NCI-H1048 (cell line): ENCODE measurements at regions not wholly inside any gene's neighbourhood (a gene's known extent, or its start where the extent isn't known, plus 50 kb on each side); places are given as distances from the start of the nearest gene placed in this dataset.
"Not testable (repeated sequence)": the region's sequence is repeated elsewhere in the genome, so short reads cannot be mapped to it uniquely, and the experiment has no call there.

Experiments
- DNase-seq: peaks from one replicate; lab custom pipeline; 2025; lab: John Stamatoyannopoulos, UW

- no peak for DNase-seq
Measured at GRCh38 chr14:43306053-43306452, 1201.0 kb downstream of the FSCB start.

- DNase-seq, result no peak
Measured at GRCh38 chr14:43297794-43298193, 1209.3 kb downstream of the FSCB start.

GRCh38 chr14:43296061-43296460 is 1211.0 kb downstream of the FSCB start:
- DNase-seq, result not testable (repeated sequence)

- DNase-seq, result no peak
Measured at GRCh38 chr14:43285575-43285974, 1221.5 kb downstream of the FSCB start.

GRCh38 chr14:43260056-43260455 is 1247.0 kb downstream of the FSCB start:
- no peak for DNase-seq

GRCh38 chr14:43258396-43258795 is 1248.7 kb downstream of the FSCB start:
- DNase-seq, result no peak

- DNase-seq, result not testable (repeated sequence)
Measured at GRCh38 chr14:43256996-43257395, 1250.1 kb downstream of the FSCB start.

GRCh38 chr14:43252866-43253265 is 1254.2 kb downstream of the FSCB start:
- DNase-seq, result no peak

- no peak for DNase-seq
Measured at GRCh38 chr14:43249591-43249990, 1257.5 kb downstream of the FSCB start.

- DNase-seq, result peak; percentile 67
Measured at GRCh38 chr14:43249116-43249515, 1258.0 kb downstream of the FSCB start.

GRCh38 chr14:43247877-43248276 is 1259.2 kb downstream of the FSCB start:
- DNase-seq, result no peak

GRCh38 chr14:43244142-43244625 is 1262.9 kb downstream of the FSCB start:
- DNase-seq, result no peak

GRCh38 chr14:43243168-43243567 is 1263.9 kb downstream of the FSCB start:
- no peak for DNase-seq

- DNase-seq, result no peak
Measured at GRCh38 chr14:43232261-43232660, 1274.8 kb downstream of the FSCB start.

GRCh38 chr14:43215524-43215923 is 1291.6 kb downstream of the FSCB start:
- no peak for DNase-seq

GRCh38 chr14:43207189-43207588 is 1299.9 kb downstream of the FSCB start:
- DNase-seq, result no peak

GRCh38 chr14:43204816-43205215 is 1302.3 kb downstream of the FSCB start:
- no peak for DNase-seq

- no peak for DNase-seq
Measured at GRCh38 chr14:43200519-43200918, 1306.6 kb downstream of the FSCB start.

- DNase-seq, result no peak
Measured at GRCh38 chr14:43198465-43198864, 1308.6 kb downstream of the FSCB start.

- no peak for DNase-seq
Measured at GRCh38 chr14:43184540-43184939, 1322.5 kb downstream of the FSCB start.

- no peak for DNase-seq
Measured at GRCh38 chr14:43183916-43184315, 1323.2 kb downstream of the FSCB start.

- DNase-seq, result no peak
Measured at GRCh38 chr14:43175896-43176295, 1331.2 kb downstream of the FSCB start.

- DNase-seq, result no peak
Measured at GRCh38 chr14:43172899-43173548, 1334.1 kb downstream of the FSCB start.

GRCh38 chr14:43169722-43170121 is 1337.4 kb downstream of the FSCB start:
- DNase-seq, result no peak
